ENCODE measurements at regions not wholly inside any gene's neighbourhood (a gene's known extent, or its start where the extent isn't known, plus 50 kb on each side); places are given as distances from the start of the nearest gene placed in this dataset.
"Not testable (repeated sequence)": the region's sequence is repeated elsewhere in the genome, so short reads cannot be mapped to it uniquely, and the experiment has no call there.

GRCh38 chr5:100697970-100698369 is 162.8 kb downstream of the FAM174A start:
- DNase-seq, result no peak

- no peak for DNase-seq
These were observed 171.6 kb downstream of the FAM174A start for GRCh38 chr5:100706776-100707175.

GRCh38 chr5:100708645-100709171 is 173.5 kb downstream of the FAM174A start:
- DNase-seq, result no peak

GRCh38 chr5:100709771-100710170 is 174.6 kb downstream of the FAM174A start:
- no peak for DNase-seq

GRCh38 chr5:100714780-100715179 is 179.6 kb downstream of the FAM174A start:
- not testable (repeated sequence) for DNase-seq

- no peak for DNase-seq
These were observed 180.4 kb downstream of the ST8SIA4 start for GRCh38 chr5:100722657-100723056.

GRCh38 chr5:100723229-100723628 is 179.9 kb downstream of the ST8SIA4 start:
- no peak for DNase-seq

- no peak for DNase-seq
These were observed 177.0 kb downstream of the ST8SIA4 start for GRCh38 chr5:100726116-100726515.

GRCh38 chr5:100731768-100732167 is 171.3 kb downstream of the ST8SIA4 start:
- no peak for DNase-seq

- DNase-seq, result no peak
These were observed 156.4 kb downstream of the ST8SIA4 start for GRCh38 chr5:100746730-100747129.

GRCh38 chr5:100749771-100750284 is 153.3 kb downstream of the ST8SIA4 start:
- no peak for DNase-seq

GRCh38 chr5:100755435-100755834 is 147.6 kb downstream of the ST8SIA4 start:
- no peak for DNase-seq

Measured in NCI-H510A (cell line).